ENCODE measurements at regions not wholly inside any gene's neighbourhood (a gene's known extent, or its start where the extent isn't known, plus 50 kb on each side); places are given as distances from the start of the nearest gene placed in this dataset.
A peak's percentile ranks its signal among the peaks of the same experiment; 100 is the strongest.

DNA sequence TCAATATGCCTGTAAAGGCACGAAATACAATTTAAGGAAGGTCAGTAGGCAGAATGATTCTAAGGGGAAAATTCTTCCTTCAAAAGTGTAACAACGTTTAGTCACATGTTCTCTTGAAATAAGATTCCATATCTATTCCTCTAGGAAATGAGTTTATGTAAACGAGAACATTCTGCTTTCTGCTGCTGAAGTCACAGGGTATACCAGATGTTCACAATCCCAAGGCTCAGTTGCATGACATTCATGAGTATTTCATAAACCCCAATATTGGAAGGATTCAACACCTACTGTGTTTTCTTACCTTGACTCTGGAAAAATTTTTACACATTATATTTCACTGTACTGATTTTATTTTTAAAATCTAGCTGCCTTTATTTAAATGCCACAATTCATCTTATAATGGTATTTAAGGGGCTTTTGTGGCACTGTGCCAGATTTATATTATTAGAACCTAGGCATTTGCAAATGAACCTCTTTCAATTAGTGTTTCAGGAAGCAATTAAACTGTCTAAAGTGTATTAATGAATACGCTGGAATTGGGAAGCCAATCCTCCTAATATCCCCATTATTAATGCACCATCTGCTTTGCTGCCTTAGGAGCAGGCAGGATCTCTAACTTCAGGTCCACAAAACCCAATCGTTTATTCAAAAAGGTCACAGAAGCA, 542.6 kb upstream of the KLHL29 start:
- TF ChIP-seq, protein P1, sequence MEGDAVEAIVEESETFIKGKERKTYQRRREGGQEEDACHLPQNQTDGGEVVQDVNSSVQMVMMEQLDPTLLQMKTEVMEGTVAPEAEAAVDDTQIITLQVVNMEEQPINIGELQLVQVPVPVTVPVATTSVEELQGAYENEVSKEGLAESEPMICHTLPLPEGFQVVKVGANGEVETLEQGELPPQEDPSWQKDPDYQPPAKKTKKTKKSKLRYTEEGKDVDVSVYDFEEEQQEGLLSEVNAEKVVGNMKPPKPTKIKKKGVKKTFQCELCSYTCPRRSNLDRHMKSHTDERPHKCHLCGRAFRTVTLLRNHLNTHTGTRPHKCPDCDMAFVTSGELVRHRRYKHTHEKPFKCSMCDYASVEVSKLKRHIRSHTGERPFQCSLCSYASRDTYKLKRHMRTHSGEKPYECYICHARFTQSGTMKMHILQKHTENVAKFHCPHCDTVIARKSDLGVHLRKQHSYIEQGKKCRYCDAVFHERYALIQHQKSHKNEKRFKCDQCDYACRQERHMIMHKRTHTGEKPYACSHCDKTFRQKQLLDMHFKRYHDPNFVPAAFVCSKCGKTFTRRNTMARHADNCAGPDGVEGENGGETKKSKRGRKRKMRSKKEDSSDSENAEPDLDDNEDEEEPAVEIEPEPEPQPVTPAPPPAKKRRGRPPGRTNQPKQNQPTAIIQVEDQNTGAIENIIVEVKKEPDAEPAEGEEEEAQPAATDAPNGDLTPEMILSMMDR (IDR thresholded peaks at IDR 0.05) = no peak
- TF ChIP-seq EP300 (IDR thresholded peaks at IDR 0.05) (no peak), POLR2AphosphoS5 (IDR thresholded peaks at IDR 0.05) (no peak), POLR2A (IDR thresholded peaks at IDR 0.05) (no peak)
- Histone ChIP-seq H3K9me3 (no peaks in the 10 kb centered on the region), H3K4me3 (no peak overlapping the region), H3K4me1 (no peaks in the 10 kb centered on the region), H3K27ac (no peak overlapping the region), H3K36me3 (no peaks in the 10 kb centered on the region), H3K27me3 (no peaks in the 10 kb centered on the region)
- intact Hi-C loops (cut with DNase I; ENCODE audit: low total_unique reads) = no loop called here
- 51 to 70% (median 64%) methylated on average over 5 of the region's 5 CpGs for WGBS, 5 donors
- DNase-seq = no peak

DNA sequence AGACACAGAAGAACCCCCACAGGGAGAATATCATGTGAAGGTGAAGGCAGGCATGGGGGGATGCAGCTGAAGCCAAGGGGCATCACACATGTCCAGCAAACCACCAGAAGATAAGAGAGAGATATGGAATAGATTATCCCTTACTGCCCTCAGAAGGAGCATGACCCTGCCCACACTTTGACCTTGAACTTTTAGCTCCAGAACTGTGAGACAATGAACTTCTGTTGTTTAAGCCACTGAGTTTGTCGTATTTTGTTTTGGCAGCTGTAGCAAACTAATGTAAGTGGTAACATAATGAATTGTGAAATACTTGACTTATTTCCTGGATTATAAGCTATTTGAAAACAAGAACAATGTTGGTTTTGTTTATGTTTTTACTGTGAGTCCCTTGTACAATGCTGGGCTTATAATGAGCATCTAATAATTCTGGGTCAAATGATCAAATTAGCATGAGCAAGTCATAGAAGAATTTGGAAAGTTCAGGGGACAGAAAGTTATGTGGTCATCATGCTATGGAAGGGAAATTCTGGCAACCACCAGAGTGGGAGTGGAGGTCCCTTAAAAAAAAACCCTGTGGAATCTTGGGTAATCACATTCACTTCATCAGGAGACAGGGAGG, 541.0 kb upstream of the KLHL29 start:
- WGBS, 5 donors = 31 to 46% (median 42%) methylated on average over 1 of the region's 1 CpG
- intact Hi-C loops (cut with DNase I; ENCODE audit: low total_unique reads) = no loop called here
- H3K4me1 ChIP-seq = no peaks in the 10 kb centered on the region
- H3K27me3 ChIP-seq = no peaks in the 10 kb centered on the region
- no peaks in the 10 kb centered on the region for H3K9me3 ChIP-seq
- H3K36me3 ChIP-seq = no peaks in the 10 kb centered on the region
- DNase-seq = peak in 1 of 2 donors; percentile 10
- H3K4me3 ChIP-seq = no peak overlapping the region
- TF ChIP-seq, protein P1 (IDR thresholded peaks at IDR 0.05) = no peak
- TF ChIP-seq POLR2AphosphoS5 (IDR thresholded peaks at IDR 0.05) = no peak
- TF ChIP-seq EP300 (IDR thresholded peaks at IDR 0.05) = no peak
- no peak for TF ChIP-seq POLR2A (IDR thresholded peaks at IDR 0.05)
- H3K27ac ChIP-seq = no peak overlapping the region

DNA sequence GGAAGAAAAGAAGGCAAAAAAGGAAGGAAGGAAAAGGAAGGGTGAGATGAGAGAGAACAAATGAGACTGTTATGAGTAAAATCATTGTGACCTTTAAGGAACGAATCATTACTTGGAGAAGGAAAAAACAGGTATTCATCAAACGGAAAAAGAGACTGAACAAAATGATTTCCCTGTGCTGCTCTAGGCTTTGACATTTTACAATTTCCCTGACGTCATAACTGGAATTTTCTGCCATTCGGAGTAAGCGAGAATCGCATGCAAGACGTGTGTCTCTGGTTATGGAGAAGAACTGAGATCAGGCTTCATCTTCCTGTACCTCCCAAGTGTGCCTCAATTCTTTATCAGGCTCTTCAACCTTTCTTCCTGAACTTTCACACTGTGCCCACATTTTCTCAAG, 534.7 kb upstream of the KLHL29 start:
- no peak for DNase-seq
- Histone ChIP-seq H3K4me3 (no peak overlapping the region), H3K27ac (no peak overlapping the region), H3K4me1 (no peaks in the 10 kb centered on the region), H3K9me3 (no peaks in the 10 kb centered on the region), H3K27me3 (no peaks in the 10 kb centered on the region), H3K36me3 (no peaks in the 10 kb centered on the region)
- 88 to 93% (median 89%) methylated on average over 7 of the region's 7 CpGs for WGBS, 5 donors
- intact Hi-C loops (cut with DNase I; ENCODE audit: low total_unique reads) = no loop called here
- TF ChIP-seq POLR2A (IDR thresholded peaks at IDR 0.05) = no peak
- no peak for TF ChIP-seq EP300 (IDR thresholded peaks at IDR 0.05)
- TF ChIP-seq POLR2AphosphoS5 (IDR thresholded peaks at IDR 0.05) = no peak
- TF ChIP-seq, protein P1 (IDR thresholded peaks at IDR 0.05) = no peak

DNA sequence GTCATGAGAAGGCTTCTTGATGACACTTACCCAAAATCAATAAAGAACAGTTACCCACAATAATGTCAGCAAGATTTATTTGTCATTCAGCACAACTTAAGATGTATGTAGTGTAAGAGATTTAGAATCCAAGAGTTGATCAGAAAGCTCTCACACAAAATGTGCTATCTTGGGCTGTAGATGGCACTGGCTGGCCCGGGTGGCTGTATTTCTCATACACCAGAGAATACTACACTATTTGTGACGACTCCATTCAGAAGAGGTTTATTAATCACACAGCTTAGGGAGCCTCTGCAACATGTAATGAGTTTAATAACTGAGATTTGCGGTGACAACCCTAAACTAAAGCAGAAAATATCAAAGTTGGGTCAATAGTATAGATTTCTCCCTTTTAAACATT, 530.4 kb upstream of the KLHL29 start:
- Histone ChIP-seq H3K9me3 (no peaks in the 10 kb centered on the region), H3K36me3 (no peaks in the 10 kb centered on the region), H3K4me3 (no peak overlapping the region), H3K27ac (no peak overlapping the region), H3K4me1 (no peaks in the 10 kb centered on the region), H3K27me3 (no peaks in the 10 kb centered on the region)
- WGBS, 5 donors = 61 to 83% (median 73%) methylated on average over 3 of the region's 3 CpGs
- intact Hi-C loops (cut with DNase I; ENCODE audit: low total_unique reads) = no loop called here
- no peak for TF ChIP-seq EP300 (IDR thresholded peaks at IDR 0.05)
- no peak for TF ChIP-seq POLR2A (IDR thresholded peaks at IDR 0.05)
- no peak for TF ChIP-seq POLR2AphosphoS5 (IDR thresholded peaks at IDR 0.05)
- TF ChIP-seq, protein P1 (IDR thresholded peaks at IDR 0.05) = no peak
- no peak for DNase-seq
